HFF-Myc (cell line): ENCODE measurements at regions not wholly inside any gene's neighbourhood (a gene's known extent, or its start where the extent isn't known, plus 50 kb on each side); places are given as distances from the start of the nearest gene placed in this dataset.
"Not testable (repeated sequence)": the region's sequence is repeated elsewhere in the genome, so short reads cannot be mapped to it uniquely, and the experiment has no call there.

Source experiments
- DNase-seq: peaks from one replicate; pipeline ENCODE4 v3.0.0-alpha.2; 2011; ENCODE audit warnings: low read depth; ENCODE audit errors: extremely low read depth
- H3K4me3 ChIP-seq: replicated peaks from 2 replicates; pipeline ENCODE4 v1.5.1; 2011; ENCODE audit warnings: low read depth, mild to moderate bottlenecking, control low read depth, low read length
- TF ChIP-seq, protein P1 (sequence below): IDR thresholded peaks from 2 replicates; pipeline ENCODE4 v1.5.1; 2012; ENCODE audit warnings: mild to moderate bottlenecking, low read depth, low read length, control low read depth; ENCODE audit errors: missing control alignments

DNA sequence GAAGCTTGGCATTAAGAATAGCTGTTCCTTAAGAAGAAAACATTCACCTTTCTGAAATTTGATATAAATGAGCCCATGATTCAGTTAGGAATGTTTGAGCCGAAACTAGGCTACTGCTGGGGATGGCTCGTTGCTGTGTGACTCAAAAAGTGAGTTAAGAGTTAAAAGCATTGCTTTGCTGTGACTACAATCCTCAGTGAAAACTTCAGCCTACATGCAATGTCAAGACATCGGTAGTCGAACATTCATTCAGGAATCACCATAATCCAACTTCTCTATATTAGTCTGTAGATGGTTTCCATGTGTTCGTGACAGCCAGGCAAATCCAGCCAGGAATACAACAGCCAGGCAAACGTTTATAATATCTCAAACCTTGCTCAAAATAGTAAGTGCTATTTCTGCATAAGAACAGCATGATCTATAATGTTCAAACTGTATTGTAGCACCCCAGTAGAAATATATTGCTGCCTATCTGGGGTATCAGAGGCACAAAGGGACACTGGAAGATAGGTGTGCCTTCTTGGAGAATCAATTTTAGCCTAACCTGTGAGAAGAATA, 1225.1 kb downstream of the CDH8 start:
- TF ChIP-seq, protein P1, sequence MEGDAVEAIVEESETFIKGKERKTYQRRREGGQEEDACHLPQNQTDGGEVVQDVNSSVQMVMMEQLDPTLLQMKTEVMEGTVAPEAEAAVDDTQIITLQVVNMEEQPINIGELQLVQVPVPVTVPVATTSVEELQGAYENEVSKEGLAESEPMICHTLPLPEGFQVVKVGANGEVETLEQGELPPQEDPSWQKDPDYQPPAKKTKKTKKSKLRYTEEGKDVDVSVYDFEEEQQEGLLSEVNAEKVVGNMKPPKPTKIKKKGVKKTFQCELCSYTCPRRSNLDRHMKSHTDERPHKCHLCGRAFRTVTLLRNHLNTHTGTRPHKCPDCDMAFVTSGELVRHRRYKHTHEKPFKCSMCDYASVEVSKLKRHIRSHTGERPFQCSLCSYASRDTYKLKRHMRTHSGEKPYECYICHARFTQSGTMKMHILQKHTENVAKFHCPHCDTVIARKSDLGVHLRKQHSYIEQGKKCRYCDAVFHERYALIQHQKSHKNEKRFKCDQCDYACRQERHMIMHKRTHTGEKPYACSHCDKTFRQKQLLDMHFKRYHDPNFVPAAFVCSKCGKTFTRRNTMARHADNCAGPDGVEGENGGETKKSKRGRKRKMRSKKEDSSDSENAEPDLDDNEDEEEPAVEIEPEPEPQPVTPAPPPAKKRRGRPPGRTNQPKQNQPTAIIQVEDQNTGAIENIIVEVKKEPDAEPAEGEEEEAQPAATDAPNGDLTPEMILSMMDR: no peak
- no peak for DNase-seq
- no peak overlapping the region for H3K4me3 ChIP-seq

DNA sequence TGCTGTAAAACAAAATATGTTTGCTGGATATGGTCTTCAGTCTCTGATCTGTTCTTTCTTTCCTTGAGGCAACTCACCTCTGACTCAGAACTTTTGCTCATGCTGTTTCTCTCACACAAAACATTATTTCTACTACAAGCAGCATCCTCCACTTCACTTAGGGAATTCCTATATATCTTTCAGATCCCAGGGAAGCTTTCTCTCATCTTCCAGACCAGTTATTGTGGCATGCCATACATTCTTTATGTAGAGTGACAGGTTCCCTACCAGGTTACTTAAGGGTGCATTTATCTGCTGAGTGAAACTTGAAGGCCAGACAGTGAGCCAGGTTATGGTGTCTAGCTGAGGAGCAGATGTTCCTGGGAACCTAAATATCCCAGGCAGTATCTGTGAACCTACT, 1226.0 kb downstream of the CDH8 start:
- no peak for DNase-seq
- no peak overlapping the region for H3K4me3 ChIP-seq
- TF ChIP-seq, protein P1: no peak

DNA sequence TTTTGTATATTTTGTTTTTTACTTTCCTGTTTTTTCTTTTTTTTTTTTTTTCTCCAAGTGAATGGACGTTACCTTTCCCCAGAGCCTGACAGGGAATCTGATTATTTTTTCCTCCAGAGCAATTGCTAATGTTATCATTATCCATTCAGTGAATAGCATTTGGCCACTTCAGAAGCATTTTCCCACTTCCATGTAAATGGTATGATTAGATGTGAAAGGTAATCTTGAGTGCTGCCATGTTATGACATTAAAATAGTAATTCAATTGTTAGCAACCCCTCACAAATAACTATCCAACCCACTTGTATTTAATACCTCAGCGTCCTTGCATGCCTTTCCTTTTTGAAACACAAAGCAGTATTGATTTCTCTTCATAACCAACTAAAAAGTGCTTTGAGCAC, 1243.8 kb downstream of the CDH8 start:
- TF ChIP-seq, protein P1: no peak
- no peak for DNase-seq
- no peak overlapping the region for H3K4me3 ChIP-seq

DNA sequence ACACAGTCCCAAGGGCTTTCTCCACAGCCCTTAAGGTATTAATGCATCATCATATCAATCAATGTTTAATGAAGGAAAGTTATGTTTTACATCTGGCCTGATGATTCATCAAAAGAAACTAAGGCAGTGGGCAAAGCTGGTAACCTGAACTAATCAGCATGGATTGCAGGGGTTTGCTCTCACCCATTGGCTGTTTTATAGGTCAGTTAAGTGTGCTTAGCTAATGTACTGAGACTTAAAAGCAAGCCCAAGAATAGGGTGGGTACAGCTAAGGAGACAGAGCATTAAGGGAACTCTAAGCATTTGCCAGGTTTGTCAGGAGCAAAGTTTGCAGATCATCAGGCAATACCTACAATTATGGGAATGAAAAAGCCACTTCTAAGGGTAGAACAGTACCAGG, 1247.6 kb downstream of the CDH8 start:
- TF ChIP-seq, protein P1: no peak
- no peak for DNase-seq
- no peak overlapping the region for H3K4me3 ChIP-seq

DNA sequence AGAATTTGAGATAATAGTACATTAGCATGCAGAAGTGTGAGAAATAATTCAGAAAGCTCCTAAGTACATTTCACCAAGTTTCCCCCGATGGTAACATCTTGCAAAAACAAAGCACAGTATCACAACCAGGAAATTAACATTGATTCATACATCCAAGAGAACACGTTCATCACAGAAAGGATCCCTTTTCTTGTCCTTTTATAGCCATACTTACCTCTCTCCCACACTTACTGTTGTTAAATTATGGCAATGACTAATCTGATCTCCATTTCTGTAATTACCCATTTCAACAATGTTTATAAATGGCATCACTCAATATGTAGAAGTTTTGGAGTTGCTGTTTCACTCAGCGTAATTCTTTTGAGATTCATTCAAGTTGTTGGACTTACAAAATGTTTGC, 1260.0 kb downstream of the CDH8 start:
- TF ChIP-seq, protein P1: no peak
- no peak overlapping the region for H3K4me3 ChIP-seq
- DNase-seq: no peak

DNA sequence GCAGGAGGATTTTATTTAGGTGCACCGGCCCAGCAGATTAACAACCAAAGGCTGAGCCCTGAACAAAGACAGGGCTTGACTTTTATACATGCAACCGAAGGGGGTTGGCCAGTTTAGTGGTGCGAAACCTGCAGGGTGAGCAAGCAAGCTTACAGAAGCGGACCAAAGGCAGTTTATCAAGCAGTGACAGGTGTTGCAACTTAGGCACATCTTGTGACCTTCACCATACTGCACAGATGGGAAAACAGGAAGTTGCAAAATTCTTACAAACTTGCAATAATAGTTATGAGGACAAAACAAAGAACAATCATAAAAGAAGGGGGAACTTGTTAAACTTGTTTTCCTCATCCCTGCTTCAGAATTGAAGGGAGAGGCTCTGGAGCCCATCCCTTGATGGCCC, 1265.1 kb downstream of the CDH8 start:
- no peak overlapping the region for H3K4me3 ChIP-seq
- TF ChIP-seq, protein P1: no peak
- no peak for DNase-seq

DNA sequence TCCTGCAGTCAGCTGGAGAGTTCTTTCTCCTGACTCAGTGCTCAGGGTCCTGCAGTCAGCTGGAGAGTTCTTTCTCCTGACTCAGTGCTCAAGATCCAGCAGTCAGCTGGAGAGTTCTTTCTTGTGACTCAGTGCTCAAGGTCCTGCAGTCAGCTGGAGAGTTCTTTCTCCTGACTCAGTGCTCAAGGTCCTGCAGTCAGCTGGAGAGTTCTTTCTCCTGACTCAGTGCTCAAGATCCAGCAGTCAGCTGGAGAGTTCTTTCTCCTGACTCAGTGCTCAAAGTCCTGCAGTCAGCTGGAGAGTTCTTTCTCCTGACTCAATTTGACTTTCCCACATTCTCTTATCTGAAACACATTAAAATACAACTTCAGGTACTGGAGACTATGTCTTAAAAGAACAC, 1265.9 kb downstream of the CDH8 start:
- not testable (repeated sequence) for DNase-seq, H3K4me3 ChIP-seq
